Progenitor cell of endocrine pancreas (in vitro differentiated cells): ENCODE measurements at regions not wholly inside any gene's neighbourhood (a gene's known extent, or its start where the extent isn't known, plus 50 kb on each side); places are given as distances from the start of the nearest gene placed in this dataset.

ENCODE experiments used
- DNase-seq: peaks from one replicate; pipeline ENCODE4 v3.0.0; 2021; ENCODE audit warnings: low spot score; ENCODE audit not compliant: unreplicated experiment
- H3K27ac Mint-ChIP-seq: 2 replicates; pipeline ENCODE4 v1.8.0; 2021; ENCODE audit warnings: mild to moderate bottlenecking, moderate library complexity, mixed read lengths
- H3K27me3 Mint-ChIP-seq: 2 replicates; pipeline ENCODE4 v1.8.0; 2021; ENCODE audit warnings: mixed read lengths
- H3K36me3 Mint-ChIP-seq: 2 replicates; pipeline ENCODE4 v1.8.0; 2022; ENCODE audit warnings: mixed read lengths; ENCODE audit not compliant: insufficient read depth
- H3K4me1 Mint-ChIP-seq: 2 replicates; pipeline ENCODE4 v1.8.0; 2021; ENCODE audit warnings: low read depth, mixed read lengths
- H3K4me3 Mint-ChIP-seq: 2 replicates; pipeline ENCODE4 v1.8.0; 2021; ENCODE audit warnings: low read depth, mild to moderate bottlenecking, moderate library complexity, mixed read lengths
- H3K9me3 Mint-ChIP-seq: 2 replicates; pipeline ENCODE4 v1.8.0; 2021; ENCODE audit warnings: low read depth, mixed read lengths
- TF ChIP-seq, protein P1 (sequence below): fragments of 200-600 bp; sonication (generic); IDR thresholded peaks from one replicate; pipeline ENCODE4 v1.5.0; 2021; ENCODE audit warnings: antibody characterized with exemption, mild to moderate bottlenecking; ENCODE audit not compliant: unreplicated experiment

DNA sequence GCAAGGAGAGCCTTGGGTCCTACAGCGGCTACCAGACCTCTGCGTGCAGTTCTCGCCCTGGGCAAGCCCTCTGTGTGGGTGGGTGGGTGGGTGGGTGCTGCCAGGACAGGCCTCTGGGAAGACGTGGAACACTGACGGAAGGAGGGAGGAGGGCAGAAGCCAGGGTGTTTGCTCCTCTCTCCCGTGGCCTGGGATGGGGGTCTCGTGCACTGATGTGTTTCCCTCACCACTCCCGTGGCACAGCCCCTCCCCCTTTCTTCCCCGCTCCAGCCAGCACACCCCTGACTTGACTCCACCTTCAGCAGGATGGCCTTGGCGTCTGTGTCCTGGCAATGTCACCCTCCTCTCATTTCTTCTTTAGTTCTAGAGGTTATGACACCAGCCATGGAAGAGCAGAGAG, 130.0 kb downstream of the CDH26 start:
- H3K36me3 Mint-ChIP-seq, result no peaks in the 10 kb centered on the region
- no peak for DNase-seq
- H3K27me3 Mint-ChIP-seq, result peaks cover 26% of the 10 kb centered on the region
- TF ChIP-seq, protein P1, sequence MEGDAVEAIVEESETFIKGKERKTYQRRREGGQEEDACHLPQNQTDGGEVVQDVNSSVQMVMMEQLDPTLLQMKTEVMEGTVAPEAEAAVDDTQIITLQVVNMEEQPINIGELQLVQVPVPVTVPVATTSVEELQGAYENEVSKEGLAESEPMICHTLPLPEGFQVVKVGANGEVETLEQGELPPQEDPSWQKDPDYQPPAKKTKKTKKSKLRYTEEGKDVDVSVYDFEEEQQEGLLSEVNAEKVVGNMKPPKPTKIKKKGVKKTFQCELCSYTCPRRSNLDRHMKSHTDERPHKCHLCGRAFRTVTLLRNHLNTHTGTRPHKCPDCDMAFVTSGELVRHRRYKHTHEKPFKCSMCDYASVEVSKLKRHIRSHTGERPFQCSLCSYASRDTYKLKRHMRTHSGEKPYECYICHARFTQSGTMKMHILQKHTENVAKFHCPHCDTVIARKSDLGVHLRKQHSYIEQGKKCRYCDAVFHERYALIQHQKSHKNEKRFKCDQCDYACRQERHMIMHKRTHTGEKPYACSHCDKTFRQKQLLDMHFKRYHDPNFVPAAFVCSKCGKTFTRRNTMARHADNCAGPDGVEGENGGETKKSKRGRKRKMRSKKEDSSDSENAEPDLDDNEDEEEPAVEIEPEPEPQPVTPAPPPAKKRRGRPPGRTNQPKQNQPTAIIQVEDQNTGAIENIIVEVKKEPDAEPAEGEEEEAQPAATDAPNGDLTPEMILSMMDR, result no peak
- H3K9me3 Mint-ChIP-seq, result peaks cover 8% of the 10 kb centered on the region
- no peaks in the 10 kb centered on the region for H3K4me1 Mint-ChIP-seq
- H3K4me3 Mint-ChIP-seq, result no peak overlapping the region
- H3K27ac Mint-ChIP-seq, result no peak overlapping the region

DNA sequence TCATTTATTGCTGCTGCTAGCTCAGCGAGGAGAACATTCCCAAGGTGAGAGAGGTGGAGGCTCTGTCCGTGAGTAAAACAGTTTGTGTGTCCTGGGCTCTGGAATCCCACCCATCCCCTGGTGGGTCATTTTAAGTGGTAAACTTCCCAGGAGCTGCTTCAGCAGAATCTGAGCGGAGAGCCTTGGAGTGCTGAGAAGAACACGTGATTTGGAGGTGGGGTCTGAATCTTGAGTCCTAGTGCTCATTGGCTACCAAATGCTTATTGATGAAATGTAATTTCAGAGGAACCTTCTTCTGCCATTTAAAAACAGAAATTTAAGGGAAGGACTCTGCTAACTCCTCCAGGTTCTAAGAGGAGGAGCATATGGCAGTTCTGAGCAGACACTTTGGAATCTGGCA, 132.4 kb downstream of the CDH26 start:
- Mint-ChIP-seq H3K4me1 (no peaks in the 10 kb centered on the region), H3K36me3 (no peaks in the 10 kb centered on the region), H3K4me3 (no peak overlapping the region), H3K9me3 (peaks cover 13% of the 10 kb centered on the region), H3K27ac (no peak overlapping the region), H3K27me3 (peaks cover 20% of the 10 kb centered on the region)
- TF ChIP-seq, protein P1, result no peak
- no peak for DNase-seq

DNA sequence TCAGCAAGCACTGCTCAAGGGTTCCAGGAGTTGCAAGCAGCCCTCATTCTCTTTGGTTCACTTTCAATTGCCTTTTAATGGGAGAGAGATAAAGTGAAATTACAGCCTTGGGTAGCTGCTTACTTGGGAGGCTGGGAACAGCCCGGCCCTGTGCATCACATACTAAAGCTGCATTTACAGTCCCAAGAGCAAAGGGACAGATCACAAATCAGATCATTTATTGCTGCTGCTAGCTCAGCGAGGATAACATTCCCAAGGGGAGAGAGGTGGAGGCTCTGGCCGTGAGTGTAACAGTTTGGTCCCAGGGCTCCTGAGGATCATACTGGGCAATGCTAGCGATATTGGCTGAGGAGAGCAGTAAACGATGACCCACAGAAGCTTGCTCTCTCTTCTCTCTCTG, 133.1 kb downstream of the CDH26 start:
- Mint-ChIP-seq H3K27me3 (peaks cover 16% of the 10 kb centered on the region), H3K9me3 (peaks cover 13% of the 10 kb centered on the region), H3K36me3 (no peaks in the 10 kb centered on the region), H3K4me3 (no peak overlapping the region), H3K4me1 (no peaks in the 10 kb centered on the region), H3K27ac (no peak overlapping the region)
- TF ChIP-seq, protein P1, result no peak
- DNase-seq, result no peak

DNA sequence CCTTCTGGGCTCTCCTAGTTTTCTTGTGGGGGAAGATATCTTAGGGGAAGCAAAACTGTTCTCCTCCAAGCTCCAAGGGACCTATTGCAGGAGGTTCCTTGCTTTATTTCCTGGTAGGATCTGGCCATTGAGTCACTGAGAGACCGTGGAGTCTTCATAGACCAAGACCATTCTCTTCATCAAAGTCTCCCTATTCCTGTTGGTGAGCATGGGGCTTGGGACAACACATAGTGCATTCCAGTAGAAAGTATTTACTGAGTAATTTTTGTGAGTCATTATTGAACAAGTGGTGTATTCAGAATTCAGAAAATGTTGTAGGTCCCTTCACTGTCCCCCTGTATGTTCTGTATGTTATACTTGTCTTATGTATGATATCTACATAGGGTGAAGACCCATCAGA, 133.6 kb downstream of the CDH26 start:
- no peak for DNase-seq
- peaks cover 13% of the 10 kb centered on the region for H3K9me3 Mint-ChIP-seq
- no peaks in the 10 kb centered on the region for H3K36me3 Mint-ChIP-seq
- H3K27ac Mint-ChIP-seq, result no peak overlapping the region
- no peaks in the 10 kb centered on the region for H3K4me1 Mint-ChIP-seq
- no peak overlapping the region for H3K4me3 Mint-ChIP-seq
- TF ChIP-seq, protein P1, result no peak
- H3K27me3 Mint-ChIP-seq, result peaks cover 16% of the 10 kb centered on the region

DNA sequence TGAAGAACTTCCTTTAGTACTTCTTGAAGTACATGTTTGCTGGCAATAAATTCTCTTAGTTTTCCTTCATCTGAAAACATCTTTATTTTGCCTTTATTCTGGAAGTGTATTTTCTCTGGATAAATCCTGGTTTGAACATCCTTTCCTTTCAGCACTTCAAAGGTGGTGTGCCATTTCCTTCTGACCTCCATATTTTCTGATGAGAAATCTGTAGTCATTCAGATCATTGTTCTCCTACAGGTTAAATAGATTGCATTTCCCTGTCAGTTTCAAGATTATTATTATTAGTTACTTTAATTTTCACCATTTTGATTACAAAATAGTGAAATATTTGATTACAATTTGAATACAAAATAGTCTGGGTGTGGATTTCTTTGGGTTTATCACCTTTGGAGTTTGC, 134.5 kb downstream of the CDH26 start:
- DNase-seq, result no peak
- Mint-ChIP-seq H3K4me3 (no peak overlapping the region), H3K27ac (no peak overlapping the region), H3K4me1 (no peaks in the 10 kb centered on the region), H3K9me3 (peaks cover 14% of the 10 kb centered on the region), H3K36me3 (no peaks in the 10 kb centered on the region), H3K27me3 (peaks cover 16% of the 10 kb centered on the region)
- TF ChIP-seq, protein P1, result no peak

DNA sequence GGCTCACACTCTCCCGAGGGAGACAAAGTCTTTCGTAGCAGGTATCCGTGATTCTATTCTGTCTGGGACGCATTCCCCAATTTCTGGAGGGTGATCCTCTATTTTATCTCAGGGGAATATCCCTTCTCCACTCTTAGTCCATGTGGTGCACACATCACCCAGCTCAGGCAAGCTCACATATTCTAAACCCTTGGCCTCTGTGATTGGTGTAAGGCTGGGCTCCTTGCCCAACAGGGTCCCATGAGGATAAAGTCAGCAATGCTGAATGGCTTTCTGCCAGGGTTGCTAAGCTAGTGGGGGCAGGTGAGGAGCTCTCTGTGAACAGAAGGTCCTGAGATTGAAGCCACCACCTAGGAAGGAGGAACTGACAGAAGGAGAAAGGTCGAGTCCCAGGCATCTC, 137.2 kb downstream of the CDH26 start:
- Mint-ChIP-seq H3K9me3 (peaks cover 23% of the 10 kb centered on the region), H3K27ac (no peak overlapping the region), H3K4me3 (no peak overlapping the region), H3K36me3 (no peaks in the 10 kb centered on the region), H3K27me3 (peaks cover 9% of the 10 kb centered on the region), H3K4me1 (no peaks in the 10 kb centered on the region)
- TF ChIP-seq, protein P1, result no peak
- DNase-seq, result no peak
